GM12878 (cell line): ENCODE measurements at regions not wholly inside any gene's neighbourhood (a gene's known extent, or its start where the extent isn't known, plus 50 kb on each side); places are given as distances from the start of the nearest gene placed in this dataset.

ENCODE experiments used
- ATAC-seq: fragments of 200-7000 bp; cut with Tn5 transposase; 3 replicates; pipeline ENCODE4 v1.9.1; 2020; ENCODE audit warnings: mild to moderate bottlenecking, moderate library complexity
- BruUV-seq: library from RNA; stranded (reverse); fragments of 400-500 nt; replicated peaks from 2 replicates; lab custom pipeline; 2021; lab: Mats Ljungman, UMichigan
- CTCF ChIA-PET: fragments of 300-600 bp; sonication (Branson Sonifier 250); formaldehyde crosslinking; extraction: SDS; loops from one replicate; lab custom pipeline; 2021; ENCODE audit warnings: inconsistent platforms; lab: Yijun Ruan, JAX
- POLR2A ChIA-PET: fragments of 350-600 bp; formaldehyde crosslinking; extraction: SDS; loops from one replicate; lab custom pipeline; 2021; ENCODE audit warnings: inconsistent platforms; lab: Charles Lee
- RAD21 ChIA-PET: fragments of 300-600 bp; sonication (Branson Sonifier 250); formaldehyde crosslinking; loops from one replicate; lab custom pipeline; 2023; ENCODE audit warnings: antibody characterized with exemption; ENCODE audit not compliant: unreplicated experiment; lab: Charles Lee
- SMC1A ChIA-PET: fragments of 300-600 bp; sonication (Branson Sonifier 250); formaldehyde crosslinking; loops from one replicate; lab custom pipeline; 2023; ENCODE audit not compliant: unreplicated experiment, uncharacterized antibody; lab: Charles Lee
- DNase-seq: peaks from one replicate; pipeline ENCODE4 v3.0.0-alpha.2; 2011; ENCODE audit warnings: low read depth, low spot score
- FAIRE-seq: peaks from 3 replicates; lab custom pipeline; 2011; peaks lifted over from hg19 to GRCh38; lab: Jason Lieb, UNC
- H2AFZ ChIP-seq: 2 replicates; pipeline ENCODE4 v1.6.0; 2011; ENCODE audit warnings: low read depth, low read length, control low read depth; ENCODE audit not compliant: control insufficient read depth
- H3K27ac ChIP-seq: 2 replicates; pipeline ENCODE4 v1.5.1; 2011; ENCODE audit warnings: control low read depth; ENCODE audit not compliant: control insufficient read depth, insufficient read depth
- H3K27me3 ChIP-seq, 2 experiments: replicated peaks in 1 of 2; 2 replicates each; pipeline versions ENCODE4 v1.6.0 to v1.6.1; 2011; ENCODE audit warnings: low read length in 1 of 2; ENCODE audit not compliant: control insufficient read depth in 2 of 2, insufficient read depth in 2 of 2
- H3K36me3 ChIP-seq, 2 experiments: 2 replicates each; pipeline ENCODE4 v1.5.1; 2011; ENCODE audit warnings: low read length in 1 of 2; ENCODE audit not compliant: control insufficient read depth in 2 of 2, insufficient read depth in 2 of 2
- H3K4me1 ChIP-seq: 2 replicates; pipeline ENCODE4 v1.6.1; 2011; ENCODE audit warnings: mild to moderate bottlenecking, low read length, moderate library complexity, mixed read lengths; ENCODE audit not compliant: control insufficient read depth, insufficient read depth
- H3K4me2 ChIP-seq: 2 replicates; pipeline ENCODE4 v1.6.0; 2011; ENCODE audit warnings: control low read depth; ENCODE audit not compliant: control insufficient read depth, insufficient read depth
- H3K4me3 ChIP-seq: fragments of 200-600 bp; sonication (generic); 2 replicates; pipeline ENCODE4 v1.5.1; 2016
- H3K79me2 ChIP-seq: 2 replicates; pipeline ENCODE4 v1.6.0; 2011; ENCODE audit warnings: low read length; ENCODE audit not compliant: control insufficient read depth, insufficient read depth
- H3K9ac ChIP-seq: 2 replicates; pipeline ENCODE4 v1.8.0; 2011; ENCODE audit warnings: low read length, control low read depth, mixed read lengths; ENCODE audit not compliant: control insufficient read depth, insufficient read depth
- H3K9me3 ChIP-seq: replicated peaks from 3 replicates; pipeline ENCODE4 v1.5.1; 2011; ENCODE audit warnings: mild to moderate bottlenecking, low read length; ENCODE audit not compliant: control insufficient read depth, insufficient read depth
- H4K20me1 ChIP-seq: 2 replicates; pipeline ENCODE4 v1.6.0; 2011; ENCODE audit not compliant: control insufficient read depth, insufficient read depth
- ATF2 ChIP-seq: IDR thresholded peaks from 2 replicates; pipeline ENCODE4 v1.6.1; 2012; ENCODE audit warnings: low read length, inconsistent platforms
- BHLHE40 ChIP-seq, 2 experiments: fragments of 450-650 bp in 1 of 2; IDR thresholded peaks; 2 replicates each; pipeline ENCODE4 v1.6.1; 2011 to 2017; ENCODE audit warnings: low read depth in 2 of 2, borderline replicate concordance in 1 of 2, improper control_type of control experiment in 1 of 2, low read length in 1 of 2, mild to moderate bottlenecking in 1 of 2
- CUX1 ChIP-seq: IDR thresholded peaks from 2 replicates; pipeline ENCODE4 v1.6.1; 2012; ENCODE audit warnings: improper control_type of control experiment, low read depth, low read length; ENCODE audit not compliant: insufficient replicate concordance
- IRF5 ChIP-seq: fragments of 450-650 bp; IDR thresholded peaks from 2 replicates; pipeline ENCODE4 v1.6.1; 2017; ENCODE audit warnings: borderline replicate concordance
- NFIC ChIP-seq: IDR thresholded peaks from 2 replicates; pipeline ENCODE4 v1.6.1; 2012; ENCODE audit warnings: low read depth, mild to moderate bottlenecking, inconsistent platforms, low read length, moderate library complexity
- POLR2AphosphoS5 ChIP-seq: IDR thresholded peaks from 2 replicates; pipeline ENCODE4 v1.6.1; 2011; ENCODE audit warnings: mild to moderate bottlenecking, low read length, inconsistent platforms
- PRDM15 ChIP-seq: fragments of 450-650 bp; formaldehyde crosslinking; IDR thresholded peaks from 2 replicates; pipeline ENCODE4 v1.4.0; 2020; ENCODE audit warnings: mild to moderate bottlenecking, moderate library complexity
- SIX5 ChIP-seq: IDR thresholded peaks from 2 replicates; pipeline ENCODE4 v1.6.1; 2011; ENCODE audit warnings: mild to moderate bottlenecking, low read depth, low read length, moderate library complexity; ENCODE audit not compliant: severe bottlenecking
- USF1 ChIP-seq: IDR thresholded peaks from 2 replicates; pipeline ENCODE4 v1.6.1; 2011; ENCODE audit warnings: borderline replicate concordance, low read depth, mild to moderate bottlenecking, moderate library complexity, mixed read lengths, low read length; ENCODE audit not compliant: insufficient read depth; ENCODE audit errors: extremely low read length
- YY1 ChIP-seq: IDR thresholded peaks from 2 replicates; pipeline ENCODE4 v1.6.1; 2011; ENCODE audit warnings: low read depth, mild to moderate bottlenecking, low read length
- WGBS: methylation state at CpG from one replicate; pipeline ENCODE4 v1.1.6; 2016; ENCODE audit warnings: low lambda C conversion rate; ENCODE audit not compliant: insufficient replicate concordance, insufficient coverage; ENCODE audit errors: missing lambda C conversion rate; 5-methylcytosine and 5-hydroxymethylcytosine counted together
- in situ Hi-C: fragments of 300-500 bp; cut with MboI; formaldehyde crosslinking; loops from 9 replicates; pipeline ENCODE4 v1.14.3; 2018; ENCODE audit warnings: mixed read lengths
- intact Hi-C: fragments of 100-400 bp; cut with micrococcal nuclease; formaldehyde crosslinking; loops from one replicate; pipeline ENCODE4 v1.14.2; 2022; ENCODE audit not compliant: unreplicated experiment

- POLR2A ChIA-PET, result no interaction called here
- no peak for DNase-seq
- intact Hi-C loops (no loop called here), in situ Hi-C loops (no loop called here)
- SMC1A ChIA-PET, result interaction anchor here (0.6 to 6.1 kb wide), 7 partner anchors 10 to 764 kb away, joined by 3 to 31 read pairs (median 13); no protein-coding TSS in a partner anchor
- no peak overlapping the region for H3K4me3 ChIP-seq
- H3K27ac ChIP-seq, result no peak overlapping the region
- no peak overlapping the region for H3K4me2 ChIP-seq
- no peak overlapping the region for H2AFZ ChIP-seq
- no peaks in the 10 kb centered on the region for H4K20me1 ChIP-seq
- peaks cover 14% of the 10 kb centered on the region for H3K4me1 ChIP-seq
- ATAC-seq, result no peak
- no peaks in the 10 kb centered on the region; the same call in 1 of the 3 replicates for H3K9me3 ChIP-seq
- no TSS peak for BruUV-seq
- no peaks in the 10 kb centered on the region for H3K79me2 ChIP-seq
- no peaks in the 10 kb centered on the region for H3K27me3 ChIP-seq
- H3K9ac ChIP-seq, result no peak overlapping the region
- no peak for FAIRE-seq
- RAD21 ChIA-PET, result interaction anchor here (2.5 kb wide), 1 partner anchor 36 kb away, joined by 7 read pairs; no protein-coding TSS in a partner anchor
- CTCF ChIA-PET, result interaction anchor here (0.6 to 3.0 kb wide), 2 partner anchors 11 to 286 kb away, joined by 3 to 11 read pairs; no protein-coding TSS in a partner anchor
- WGBS, result 98% methylated on average over 3 of the region's 3 CpGs
- no peaks in the 10 kb centered on the region for H3K36me3 ChIP-seq
- TF ChIP-seq BHLHE40 (IDR thresholded peaks at IDR 0.05; ENCODE audit: borderline replicate concordance in 1 of 2, low read depth in 2 of 2, low read length in 1 of 2), result no peak
- TF ChIP-seq IRF5, result no peak
- TF ChIP-seq ATF2, result no peak
- no peak for TF ChIP-seq CUX1
- no peak for TF ChIP-seq USF1
- no peak for TF ChIP-seq YY1
- no peak for TF ChIP-seq POLR2AphosphoS5
- no peak for TF ChIP-seq NFIC
- no peak for TF ChIP-seq PRDM15 (CRISPR knock-in tag)
- no peak for TF ChIP-seq SIX5
These were observed 518.0 kb upstream of the MEF2C start for GRCh38 chr5:89401012-89401411.
